GM21786 (cell line): ENCODE measurements at regions not wholly inside any gene's neighbourhood (a gene's known extent, or its start where the extent isn't known, plus 50 kb on each side); places are given as distances from the start of the nearest gene placed in this dataset.
"Not testable (repeated sequence)": the region's sequence is repeated elsewhere in the genome, so short reads cannot be mapped to it uniquely, and the experiment has no call there.

ENCODE experiments used
- ATAC-seq: cut with Tn5 transposase; IDR thresholded peaks from one replicate; pipeline ENCODE4 v1.9.1; 2021; ENCODE audit not compliant: unreplicated experiment

DNA sequence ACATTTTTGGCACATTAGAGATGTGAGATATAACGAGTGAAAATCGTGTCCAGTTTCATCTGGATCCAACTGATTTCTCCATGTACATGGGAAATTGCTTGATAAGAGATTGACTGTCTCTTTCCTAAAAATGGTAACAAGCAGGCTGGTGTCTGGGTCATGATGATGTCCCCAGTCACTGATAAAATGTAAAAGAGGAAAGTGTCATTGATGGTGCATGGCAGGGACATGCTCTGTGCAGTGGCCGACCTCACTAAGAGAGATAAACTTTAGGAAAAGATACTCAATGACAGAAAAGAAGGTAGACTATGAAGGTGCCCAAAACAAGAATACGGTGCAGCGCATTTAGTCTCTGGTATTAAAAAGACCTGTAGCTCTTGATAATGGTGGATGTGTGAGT, 1517.5 kb downstream of the RPIA start:
- no peak for ATAC-seq

DNA sequence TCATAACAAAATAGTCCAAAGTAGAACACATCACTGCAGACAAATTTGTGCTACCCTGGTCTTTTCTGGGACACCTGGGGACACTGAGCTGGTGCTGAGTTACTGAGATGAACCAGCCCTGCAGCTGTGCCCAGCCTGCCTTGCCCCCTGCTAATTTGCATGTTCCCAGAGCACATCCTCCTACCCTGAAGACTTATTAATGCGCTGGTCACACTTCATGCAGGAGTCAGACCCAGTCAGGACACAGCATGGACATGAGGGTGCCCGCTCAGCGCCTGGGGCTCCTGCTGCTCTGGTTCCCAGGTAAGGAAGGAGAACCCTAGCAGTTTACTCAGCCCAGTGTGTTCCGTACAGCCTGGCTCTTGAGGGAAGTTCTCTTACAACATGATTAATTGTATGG, 1518.3 kb downstream of the RPIA start:
- ATAC-seq: no peak

DNA sequence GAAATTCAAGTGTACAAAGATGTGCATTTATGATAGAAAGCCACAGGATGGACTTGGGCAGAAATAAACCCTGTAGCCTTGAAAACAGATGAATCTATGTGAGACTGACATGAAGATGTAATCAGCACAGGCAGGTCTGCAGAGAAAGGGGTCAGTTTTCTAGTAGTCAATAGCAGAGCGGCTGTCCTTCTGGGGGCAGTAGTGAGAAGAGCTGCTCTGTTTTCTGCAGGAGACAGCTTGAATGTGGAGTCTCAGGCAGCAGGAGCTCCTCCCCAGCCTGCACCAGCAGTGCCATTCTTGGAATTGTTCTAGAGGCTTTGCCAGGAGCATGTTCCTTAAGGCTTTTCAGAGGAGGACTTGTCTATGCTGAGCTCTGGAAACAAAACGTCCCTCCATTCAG, 1524.4 kb downstream of the RPIA start:
- ATAC-seq: not testable (repeated sequence)

DNA sequence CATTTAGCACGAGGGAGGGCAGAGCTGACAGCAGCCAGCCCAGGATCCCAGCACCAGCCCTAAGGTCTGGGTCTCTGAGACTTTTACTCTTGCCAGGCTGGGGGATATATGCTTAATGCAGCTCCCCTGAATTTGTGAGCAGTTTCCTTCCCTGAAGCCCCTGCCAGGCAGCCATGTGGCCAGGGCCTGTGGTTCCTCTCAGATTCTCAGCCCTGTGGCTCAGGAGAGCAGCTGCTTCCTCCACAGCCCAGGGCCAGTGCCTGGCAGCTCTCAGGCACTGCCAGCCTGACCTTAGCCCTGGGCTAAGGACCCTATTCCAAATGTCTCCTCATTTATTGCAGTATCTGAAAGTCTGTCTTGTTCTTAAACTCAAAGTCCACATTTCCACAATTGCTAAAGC, 1525.3 kb downstream of the RPIA start:
- ATAC-seq: not testable (repeated sequence)

DNA sequence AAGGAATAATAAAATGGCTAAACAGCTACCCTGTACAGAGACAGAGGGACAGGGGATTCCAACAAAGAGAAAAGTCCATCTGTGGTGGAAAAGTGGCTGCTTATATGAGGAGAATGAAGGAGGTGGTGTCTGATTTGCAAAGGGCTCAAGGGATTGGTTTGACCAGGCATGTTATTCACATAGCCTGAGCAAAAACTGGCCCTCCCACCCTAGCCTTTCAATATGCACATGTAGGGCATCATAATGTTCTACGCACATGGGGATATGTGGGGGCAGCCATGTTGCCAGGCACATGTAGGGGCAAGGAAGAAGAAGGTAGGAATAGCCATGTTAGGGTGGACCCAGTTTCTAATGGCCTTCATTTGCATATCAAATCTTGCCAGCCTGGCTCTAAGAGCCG, 1527.1 kb downstream of the RPIA start:
- ATAC-seq: not testable (repeated sequence)

DNA sequence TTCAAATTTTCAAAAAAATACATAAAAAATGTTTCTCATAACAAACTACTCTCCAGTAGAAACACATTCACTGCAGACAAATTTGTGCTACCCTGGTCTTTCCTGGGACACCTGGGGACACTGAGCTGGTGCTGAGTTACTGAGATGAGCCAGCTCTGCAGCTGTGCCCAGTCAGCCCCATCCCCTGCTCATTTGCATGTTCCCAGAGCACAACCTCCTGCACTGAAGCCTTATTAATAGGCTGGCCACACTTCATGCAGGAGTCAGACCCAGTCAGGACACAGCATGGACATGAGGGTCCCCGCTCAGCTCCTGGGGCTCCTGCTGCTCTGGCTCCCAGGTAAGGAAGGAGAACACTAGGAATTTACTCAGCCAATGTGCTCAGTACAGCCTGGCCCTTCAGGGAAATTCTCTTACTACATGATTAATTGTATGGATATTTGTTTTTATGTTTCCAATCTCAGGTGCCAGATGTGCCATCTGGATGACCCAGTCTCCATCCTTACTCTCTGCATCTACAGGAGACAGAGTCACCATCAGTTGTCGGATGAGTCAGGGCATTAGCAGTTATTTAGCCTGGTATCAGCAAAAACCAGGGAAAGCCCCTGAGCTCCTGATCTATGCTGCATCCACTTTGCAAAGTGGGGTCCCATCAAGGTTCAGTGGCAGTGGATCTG, 1529.3 kb downstream of the RPIA start:
- ATAC-seq: not testable (repeated sequence)

DNA sequence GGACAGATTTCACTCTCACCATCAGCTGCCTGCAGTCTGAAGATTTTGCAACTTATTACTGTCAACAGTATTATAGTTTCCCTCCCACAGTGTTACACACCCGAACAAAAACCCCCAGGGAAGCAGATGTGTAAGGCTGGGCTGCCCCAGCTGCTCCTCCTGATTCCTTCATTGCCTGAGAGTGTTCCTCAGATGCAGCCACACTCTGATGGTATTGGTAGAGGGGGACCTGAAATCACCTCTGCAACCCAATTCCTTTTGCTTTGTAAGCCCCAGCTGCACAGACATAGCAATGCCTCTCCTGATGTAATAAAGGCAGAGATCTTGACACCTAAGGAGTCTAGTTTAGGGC, 1529.8 kb downstream of the RPIA start:
- no peak for ATAC-seq

DNA sequence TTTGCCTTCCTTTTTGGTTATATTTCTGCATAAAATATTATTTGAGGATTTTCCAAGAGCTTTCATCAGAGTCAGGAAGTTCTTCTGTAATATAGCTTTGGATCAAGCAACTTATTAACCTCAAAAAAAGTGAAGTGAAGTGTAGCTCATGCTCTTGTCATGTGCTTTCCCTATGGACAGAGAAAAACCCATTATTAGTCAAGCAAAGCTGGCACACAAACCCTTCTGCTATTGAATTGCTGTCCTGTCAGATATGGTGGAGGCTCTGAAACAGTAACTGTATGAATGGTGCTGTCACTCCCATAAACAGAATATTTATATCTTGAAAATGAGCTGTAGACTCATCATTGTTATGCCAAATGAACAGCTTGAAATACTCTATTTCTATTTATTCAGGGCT, 1533.3 kb downstream of the RPIA start:
- ATAC-seq: not testable (repeated sequence)

DNA sequence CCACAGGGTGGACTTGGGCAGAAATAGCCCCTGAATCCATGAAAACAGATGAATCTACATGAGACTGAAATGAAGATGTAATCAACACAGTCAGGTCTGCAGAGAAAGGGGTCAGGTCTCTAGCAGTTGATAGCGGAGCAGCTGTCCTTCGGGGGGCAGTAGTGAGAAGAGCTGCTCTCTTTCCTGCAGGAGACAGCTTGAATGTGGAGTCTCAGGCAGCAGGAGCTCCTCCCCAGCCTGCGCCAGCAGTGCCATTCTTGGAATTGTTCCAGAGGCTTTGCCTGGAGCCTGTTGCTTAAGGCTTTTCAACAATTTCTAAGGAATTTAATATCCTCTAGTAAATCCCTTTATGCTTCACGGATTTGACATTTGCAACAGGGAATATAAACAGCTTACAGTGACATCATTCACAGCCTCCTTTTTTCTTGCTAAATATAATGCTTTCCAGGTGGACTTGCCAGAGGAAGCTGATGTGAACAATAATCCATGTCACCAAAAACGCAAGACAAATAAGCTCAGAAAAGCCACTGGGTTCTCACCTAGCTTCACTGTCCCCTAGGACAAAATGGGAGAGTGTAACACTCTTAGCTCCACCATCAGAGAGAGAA, 1535.1 kb downstream of the RPIA start:
- ATAC-seq: not testable (repeated sequence)

DNA sequence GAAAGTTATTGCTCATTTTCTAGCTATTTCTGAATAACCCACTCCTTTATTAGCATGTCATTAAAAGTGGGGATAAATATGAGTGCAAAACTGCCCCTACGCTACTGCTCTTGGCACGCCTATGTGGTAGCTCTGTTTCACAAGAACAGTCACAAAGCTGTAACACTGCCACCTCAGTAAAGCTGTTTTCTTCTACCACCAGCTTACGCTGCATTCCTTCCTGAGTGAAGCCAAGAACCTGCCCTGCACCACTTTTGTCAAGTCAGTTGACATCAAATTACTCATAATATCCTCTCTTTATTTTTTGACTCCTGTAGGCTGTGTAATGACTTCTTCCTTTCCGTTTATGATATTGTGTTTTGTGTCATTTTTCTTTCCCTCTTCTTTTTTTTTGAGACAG, 1539.7 kb downstream of the RPIA start:
- not testable (repeated sequence) for ATAC-seq

DNA sequence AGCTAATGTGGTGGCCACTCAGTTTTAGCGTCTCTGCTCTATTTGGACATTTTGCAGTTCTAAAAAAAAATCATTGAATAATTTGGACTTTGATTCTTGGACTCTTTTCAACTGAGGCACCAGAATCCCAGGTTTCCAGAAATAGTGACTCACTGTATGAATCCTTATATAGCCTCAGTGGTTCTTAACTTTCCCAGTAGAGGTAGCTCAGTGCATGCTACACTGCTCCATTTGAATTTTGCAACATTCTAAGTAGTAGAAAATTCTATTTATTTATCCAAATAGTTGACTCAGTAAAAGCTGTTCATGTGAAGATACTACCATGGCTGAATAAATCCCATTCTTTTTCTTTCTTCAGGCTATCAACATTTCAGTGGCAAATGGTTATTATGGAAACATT, 1544.0 kb downstream of the RPIA start:
- not testable (repeated sequence) for ATAC-seq

DNA sequence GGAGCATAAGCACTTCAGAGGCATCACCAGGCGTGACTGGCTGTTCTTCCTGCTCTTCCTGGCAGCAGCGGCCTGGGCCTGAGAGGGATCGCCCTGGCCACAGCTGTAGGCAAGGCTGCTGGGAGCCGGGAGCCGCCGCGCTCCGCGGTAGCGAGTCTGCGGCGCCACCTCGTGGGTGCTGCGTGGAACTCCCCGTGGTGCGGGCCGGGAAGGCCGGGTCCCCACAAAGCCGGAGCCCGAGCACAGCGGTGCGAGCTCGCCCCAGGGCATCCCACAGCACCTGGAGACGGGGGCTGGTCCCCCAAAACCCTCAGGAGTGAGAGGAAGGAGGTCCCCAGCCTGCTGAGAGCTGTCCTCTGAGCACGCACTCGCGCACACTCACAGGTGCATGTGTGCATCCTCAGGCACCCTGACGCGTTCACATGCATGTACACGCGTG, 1546.5 kb downstream of the RPIA start:
- not testable (repeated sequence) for ATAC-seq

DNA sequence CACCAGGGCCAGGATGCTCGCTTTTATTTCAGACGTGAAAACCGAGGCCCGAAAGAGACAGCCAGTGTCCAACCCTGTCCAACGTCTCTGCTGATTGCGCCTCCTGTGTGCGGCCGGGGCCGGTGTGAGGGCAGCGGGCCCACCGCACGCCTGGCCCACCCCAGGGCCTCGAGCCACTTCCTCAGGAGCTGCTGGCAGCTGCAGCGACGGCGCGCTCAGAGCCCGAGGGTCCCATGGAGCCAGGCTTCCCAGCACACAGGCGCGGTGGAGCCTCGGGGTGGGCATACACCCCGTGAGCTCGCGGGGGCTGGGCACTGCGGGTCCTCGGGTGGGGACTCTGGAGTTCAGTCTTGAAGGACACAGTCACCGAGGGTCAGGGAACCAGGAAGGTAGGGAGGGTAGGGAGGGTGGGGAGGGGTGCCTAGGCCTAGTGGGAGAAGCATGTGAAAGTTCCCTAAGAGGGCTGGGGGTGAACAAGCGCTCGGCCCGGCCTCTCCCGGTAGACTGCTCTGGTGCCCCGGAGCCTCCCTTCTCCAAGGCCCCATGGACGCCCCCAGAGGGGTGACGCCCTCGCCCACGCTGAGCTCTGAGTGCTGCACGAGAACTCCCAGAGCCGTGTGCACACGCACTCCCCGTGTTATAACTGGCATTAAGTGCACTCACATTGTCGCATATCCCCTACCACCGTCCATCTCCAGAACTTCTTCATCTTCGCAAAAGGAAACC, 1547.2 kb downstream of the RPIA start:
- not testable (repeated sequence) for ATAC-seq

DNA sequence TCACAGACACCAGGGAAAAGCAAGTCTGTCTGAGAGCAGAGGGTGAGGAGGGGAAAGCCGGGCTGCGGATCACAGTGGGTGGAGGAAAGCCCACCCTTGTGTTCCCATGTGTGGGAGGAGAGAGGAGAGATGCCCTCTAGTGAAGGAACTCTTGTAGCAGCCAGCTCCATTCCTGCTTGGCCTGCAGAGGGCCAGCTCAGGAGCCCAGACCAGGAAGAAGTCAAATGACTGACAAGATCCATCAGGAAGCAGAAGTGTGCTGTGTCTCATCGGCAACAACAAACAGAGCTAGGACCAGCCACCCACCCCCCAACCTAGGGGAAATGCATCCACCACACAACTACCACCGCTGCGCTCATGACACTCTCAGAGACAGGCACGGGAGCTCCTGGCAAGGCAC, 1548.3 kb downstream of the RPIA start:
- ATAC-seq: not testable (repeated sequence)

DNA sequence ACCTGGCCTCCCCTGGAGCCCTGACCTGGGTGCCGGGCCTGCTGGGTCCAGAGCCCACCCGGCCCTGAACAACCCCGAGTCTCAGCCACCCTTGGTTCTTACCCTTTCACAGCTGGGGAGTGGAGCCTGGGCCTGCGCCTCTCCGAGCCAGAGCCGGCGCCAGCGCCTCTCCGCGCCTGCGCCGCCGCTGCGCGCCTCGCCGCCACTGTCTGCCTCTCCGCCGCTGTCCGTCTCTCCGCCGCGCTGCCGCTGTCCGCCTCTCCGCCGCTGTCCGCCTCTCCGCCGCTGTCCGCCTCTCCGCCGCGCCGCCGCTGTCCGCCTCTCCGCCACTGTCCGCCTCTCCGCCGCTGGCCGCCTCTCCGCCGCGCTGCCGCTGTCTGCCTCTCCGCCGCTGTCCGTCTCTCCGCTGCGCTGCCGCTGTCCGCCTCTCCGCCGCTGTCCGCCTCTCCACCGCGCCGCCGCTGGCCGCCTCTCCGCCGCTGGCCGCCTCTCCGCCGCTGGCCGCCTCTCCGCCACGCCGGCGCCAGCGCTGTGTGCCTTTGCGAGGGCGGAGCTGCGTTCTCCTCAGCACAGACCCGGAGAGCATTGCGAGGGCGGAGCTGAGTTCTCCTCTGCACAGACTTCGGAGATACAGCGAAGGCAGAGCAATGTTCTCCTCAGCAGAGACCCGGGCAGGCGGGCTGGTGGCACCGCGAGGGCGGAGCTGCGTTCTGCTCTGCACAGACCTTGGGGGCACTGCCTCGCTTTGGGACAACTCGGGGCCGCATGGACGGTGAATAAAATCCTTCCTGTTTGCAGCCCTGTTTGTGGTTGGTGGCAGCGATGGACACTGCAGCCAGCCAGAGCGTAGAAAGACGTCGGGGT, 1553.7 kb downstream of the RPIA start:
- not testable (repeated sequence) for ATAC-seq

DNA sequence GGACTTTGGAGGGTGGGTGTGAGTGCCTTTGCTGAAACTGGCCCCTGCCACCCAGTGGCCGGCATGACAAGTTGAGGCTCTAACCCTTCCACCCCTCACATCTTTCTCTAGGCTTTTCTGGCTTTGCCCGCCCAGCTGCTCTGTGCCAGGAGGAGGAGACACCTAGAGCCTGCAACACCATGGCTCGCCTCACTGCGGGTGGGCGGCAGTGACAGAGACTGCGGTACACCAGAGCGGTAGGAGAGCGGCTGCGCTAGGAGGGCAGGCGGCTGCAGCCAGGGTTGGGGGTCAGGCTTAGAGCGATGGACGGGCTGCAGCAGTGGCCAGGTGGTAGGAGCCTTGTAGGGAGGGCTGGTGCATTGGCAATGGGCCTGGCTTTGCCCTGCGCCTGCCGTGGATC, 1556.9 kb downstream of the RPIA start:
- not testable (repeated sequence) for ATAC-seq

DNA sequence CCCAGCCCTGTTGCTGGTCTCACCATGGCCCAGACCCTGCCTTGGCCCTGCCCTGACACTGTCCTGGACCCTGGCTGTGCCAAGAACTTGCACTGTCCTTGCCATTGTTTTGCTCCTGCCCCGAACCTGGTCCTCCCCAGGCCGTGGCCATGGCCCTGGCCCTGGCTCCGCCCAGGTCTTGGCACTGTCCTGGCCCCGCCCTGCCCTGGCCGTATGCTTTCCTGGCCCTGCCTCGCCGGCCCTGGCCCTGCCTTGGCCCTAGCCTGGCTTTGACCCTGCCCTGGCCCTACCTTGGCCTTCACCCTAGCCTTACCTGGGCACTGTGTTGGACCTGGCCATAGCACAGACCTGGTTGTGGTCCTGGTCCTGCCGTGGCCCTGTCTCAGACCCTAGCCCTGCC, 1558.9 kb downstream of the RPIA start:
- not testable (repeated sequence) for ATAC-seq

DNA sequence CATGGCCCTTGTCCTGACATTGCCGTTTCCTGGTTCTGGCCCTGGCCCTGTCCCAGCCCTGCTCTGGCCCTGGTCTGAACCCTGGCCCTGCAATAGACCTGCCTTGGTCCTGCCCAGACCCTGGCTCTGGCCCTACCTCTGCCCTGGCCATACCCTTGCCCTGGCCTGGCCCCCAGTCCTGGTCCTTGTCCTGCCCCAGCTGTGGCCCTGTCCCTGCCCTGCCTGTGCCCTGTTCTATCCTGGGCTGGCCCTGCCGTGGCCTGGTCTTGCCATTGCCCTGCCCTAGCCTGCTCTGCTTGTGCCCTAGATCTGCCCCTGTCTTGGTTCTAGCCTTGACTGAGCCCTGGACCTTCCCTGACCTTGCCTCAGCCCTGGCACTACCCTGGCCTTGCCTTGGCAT, 1560.1 kb downstream of the RPIA start:
- not testable (repeated sequence) for ATAC-seq

DNA sequence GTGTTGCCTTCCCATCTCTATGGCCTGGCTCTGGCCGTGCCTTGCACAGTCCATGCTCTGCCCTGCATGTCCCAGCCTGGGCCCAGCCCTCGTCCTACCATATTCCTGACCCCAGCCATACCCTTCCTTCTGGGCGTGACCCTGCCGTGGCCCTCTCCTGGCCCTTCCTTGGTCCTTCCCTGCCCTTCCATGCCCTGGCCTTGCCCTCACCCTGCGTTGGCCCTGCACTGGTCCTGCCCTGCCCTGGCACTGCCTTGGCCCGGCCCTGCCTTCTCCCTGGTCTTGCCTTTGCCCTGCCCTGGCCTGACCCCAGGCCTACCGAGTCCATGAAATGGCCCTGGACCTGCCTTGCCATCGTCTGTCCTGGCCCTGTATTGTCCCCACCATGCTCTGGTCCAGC, 1561.8 kb downstream of the RPIA start:
- ATAC-seq: not testable (repeated sequence)

DNA sequence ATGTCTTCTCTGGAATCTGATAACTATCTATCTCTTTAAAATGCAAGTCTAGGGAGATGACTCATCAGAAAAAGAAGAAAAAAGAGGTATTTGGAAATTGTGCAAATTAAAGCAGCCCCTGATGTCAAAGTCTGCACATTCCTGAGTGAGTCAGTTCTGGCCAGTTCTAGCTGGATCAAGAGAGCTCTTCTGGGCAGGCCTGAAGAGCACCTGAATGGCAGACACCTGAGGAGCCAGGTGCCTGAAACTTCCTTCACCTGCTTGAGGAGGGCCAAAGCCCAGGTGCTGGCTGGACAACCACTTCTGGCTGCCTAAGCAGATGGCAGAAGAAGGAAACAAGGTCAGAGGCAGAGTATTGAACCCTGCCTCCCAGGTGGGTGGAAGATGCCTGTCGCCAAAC, 1575.4 kb downstream of the RPIA start:
- not testable (repeated sequence) for ATAC-seq

DNA sequence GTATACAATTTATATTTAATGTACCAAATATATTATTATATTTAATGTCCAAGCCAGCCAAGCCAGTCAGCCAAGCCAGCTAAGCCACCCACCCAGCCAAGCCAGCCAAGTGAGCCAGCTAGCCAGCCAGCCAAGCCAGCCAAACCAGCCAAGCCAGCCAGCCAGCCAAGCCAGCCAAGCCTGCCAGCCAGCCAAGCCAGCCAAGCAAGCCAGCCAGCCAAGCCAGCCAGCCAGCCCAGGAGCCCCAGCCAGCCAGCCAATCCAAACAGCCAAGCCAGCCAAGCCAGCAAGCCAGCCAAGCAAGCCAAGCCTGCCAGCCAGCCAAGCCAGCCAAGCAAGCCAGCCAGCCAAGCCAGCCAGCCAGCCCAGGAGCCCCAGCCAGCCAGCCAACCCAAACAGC, 1596.3 kb downstream of the RPIA start:
- not testable (repeated sequence) for ATAC-seq
